Middle frontal gyrus (tissue), 1 donor: ENCODE measurements at regions not wholly inside any gene's neighbourhood (a gene's known extent, or its start where the extent isn't known, plus 50 kb on each side); places are given as distances from the start of the nearest gene placed in this dataset.
"Not testable (repeated sequence)": the region's sequence is repeated elsewhere in the genome, so short reads cannot be mapped to it uniquely, and the experiment has no call there.

Experiments used
- DNase-seq: peaks from one replicate; pipeline ENCODE4 v3.0.0-alpha.2; 2015; ENCODE audit warnings: low spot score; ENCODE audit errors: extremely low spot score

DNA sequence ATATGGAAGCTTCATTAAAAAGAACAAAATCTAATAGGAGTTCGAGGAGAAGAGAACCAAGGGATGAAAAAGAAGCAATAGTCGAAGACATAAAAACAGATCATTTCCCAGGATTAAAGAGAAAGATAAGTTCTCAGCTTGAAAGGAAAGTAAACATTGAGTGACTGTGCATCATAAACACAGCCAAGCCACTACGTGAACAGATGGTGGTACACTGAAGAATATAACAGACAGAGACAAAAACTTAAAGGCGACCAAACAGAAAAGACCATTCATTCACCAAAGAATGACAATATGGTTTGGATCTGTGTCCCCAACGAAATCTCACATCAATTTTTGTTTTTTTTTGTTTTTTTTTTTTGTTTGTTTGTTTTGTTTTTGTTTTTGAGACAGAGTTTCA, 210.8 kb upstream of the LINGO1 start:
- no peak for DNase-seq

DNA sequence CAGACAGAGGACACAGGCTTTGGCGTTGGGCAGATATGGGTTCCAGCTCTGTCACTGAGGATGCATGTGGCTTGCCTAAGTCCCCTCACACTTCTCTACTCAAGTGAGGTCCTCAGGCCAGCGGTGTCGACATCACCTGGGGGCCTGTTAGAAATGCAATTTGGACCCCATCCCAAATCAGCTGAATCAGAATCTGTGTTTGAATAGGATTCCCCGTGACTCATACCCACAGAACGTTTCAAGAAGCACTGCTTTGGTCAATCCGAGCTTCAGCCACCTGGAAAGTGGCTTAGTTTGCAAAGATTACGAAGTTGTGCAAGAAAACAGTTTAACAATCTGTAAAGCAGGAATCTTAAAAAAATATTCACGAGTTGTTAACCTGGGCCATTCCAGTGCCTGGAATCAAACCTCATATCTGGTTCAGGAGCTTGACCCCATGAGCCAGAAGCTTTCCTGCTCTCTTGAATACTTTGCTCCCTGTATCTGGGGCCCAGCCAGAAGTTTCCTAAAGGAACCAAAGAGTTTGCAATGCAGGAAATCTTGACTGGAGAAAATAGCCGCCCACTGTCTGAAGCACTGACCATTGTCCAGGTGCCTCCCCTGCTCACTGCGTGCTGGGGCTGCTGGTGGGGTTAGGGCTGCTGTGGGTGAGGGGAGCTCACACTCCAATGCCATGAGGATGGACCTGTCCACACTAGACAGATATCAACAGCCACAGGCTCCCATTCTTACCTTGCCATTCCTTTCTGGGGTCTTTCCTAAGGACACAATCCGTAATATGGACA, 208.5 kb upstream of the LINGO1 start:
- no peak for DNase-seq

DNA sequence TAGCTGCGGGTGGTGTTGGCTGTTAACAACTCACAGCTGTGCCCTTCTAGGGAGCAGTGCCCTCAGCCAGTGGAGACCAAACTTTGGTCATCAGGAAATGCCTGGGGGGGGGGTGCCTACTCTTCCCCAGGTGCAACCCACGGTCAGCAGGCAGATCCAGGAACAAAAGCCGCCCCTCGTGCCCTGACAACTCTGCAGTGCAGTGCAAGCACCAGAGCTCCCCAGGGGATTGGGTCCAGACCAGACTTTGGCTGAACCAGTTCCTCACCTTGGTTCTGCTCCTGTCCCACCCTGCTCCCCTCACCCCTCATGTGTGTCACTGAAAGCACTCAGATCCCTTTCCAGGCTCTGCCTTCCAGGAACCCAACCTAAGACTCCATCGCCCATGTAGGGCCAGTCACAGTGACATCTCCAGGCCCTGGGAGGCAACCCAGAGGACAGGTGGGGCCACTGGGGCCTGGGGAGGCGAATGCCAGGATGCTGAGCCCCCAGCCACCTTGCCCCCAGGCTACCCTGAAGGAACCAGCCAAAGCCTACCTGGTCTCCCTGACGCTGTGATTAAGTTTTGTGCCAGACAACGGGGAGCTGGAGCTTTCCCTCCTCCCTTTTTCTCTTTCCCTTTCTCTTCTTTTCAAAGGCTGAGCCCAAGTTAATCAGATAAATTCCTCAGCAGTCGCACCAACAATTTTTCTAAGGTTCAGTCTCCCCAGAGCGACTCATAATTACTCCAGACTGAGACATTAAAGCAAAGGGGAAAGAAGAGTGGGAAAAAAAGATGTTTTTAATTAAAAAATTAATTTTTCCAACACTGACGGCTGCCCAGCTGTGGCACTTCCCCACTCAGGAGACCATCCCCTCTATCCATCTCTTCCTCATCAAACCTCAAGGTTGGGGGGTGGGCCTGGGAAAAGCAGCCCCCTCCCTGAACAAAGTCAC, 207.5 kb upstream of the LINGO1 start:
- no peak for DNase-seq

- no peak for DNase-seq
These were observed 206.7 kb upstream of the LINGO1 start for GRCh38 chr15:77839456-77839855.

DNA sequence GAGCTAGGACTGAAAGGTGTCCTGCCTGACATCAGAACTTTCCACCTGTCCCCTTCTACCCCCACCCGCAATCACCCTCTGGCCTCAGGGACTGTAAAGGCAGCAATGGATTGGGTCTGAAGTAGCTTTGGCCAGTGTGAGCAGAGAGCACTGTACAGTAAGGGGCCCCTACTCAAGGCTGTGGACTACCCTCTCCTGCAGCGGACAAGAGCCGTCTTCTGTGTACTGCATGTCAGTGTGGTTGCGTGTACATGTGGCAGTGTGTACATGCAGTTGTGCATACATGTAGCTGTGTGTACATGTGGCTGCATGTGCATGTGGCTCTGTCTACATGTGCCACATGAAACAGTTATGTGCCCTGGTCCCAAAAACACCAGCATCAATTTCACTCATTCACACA, 205.9 kb upstream of the LINGO1 start:
- DNase-seq = no peak

GRCh38 chr15:77838061-77838460, 205.3 kb upstream of the LINGO1 start:
- DNase-seq = no peak

GRCh38 chr15:77837649-77838025, 204.9 kb upstream of the LINGO1 start:
- no peak for DNase-seq

DNA sequence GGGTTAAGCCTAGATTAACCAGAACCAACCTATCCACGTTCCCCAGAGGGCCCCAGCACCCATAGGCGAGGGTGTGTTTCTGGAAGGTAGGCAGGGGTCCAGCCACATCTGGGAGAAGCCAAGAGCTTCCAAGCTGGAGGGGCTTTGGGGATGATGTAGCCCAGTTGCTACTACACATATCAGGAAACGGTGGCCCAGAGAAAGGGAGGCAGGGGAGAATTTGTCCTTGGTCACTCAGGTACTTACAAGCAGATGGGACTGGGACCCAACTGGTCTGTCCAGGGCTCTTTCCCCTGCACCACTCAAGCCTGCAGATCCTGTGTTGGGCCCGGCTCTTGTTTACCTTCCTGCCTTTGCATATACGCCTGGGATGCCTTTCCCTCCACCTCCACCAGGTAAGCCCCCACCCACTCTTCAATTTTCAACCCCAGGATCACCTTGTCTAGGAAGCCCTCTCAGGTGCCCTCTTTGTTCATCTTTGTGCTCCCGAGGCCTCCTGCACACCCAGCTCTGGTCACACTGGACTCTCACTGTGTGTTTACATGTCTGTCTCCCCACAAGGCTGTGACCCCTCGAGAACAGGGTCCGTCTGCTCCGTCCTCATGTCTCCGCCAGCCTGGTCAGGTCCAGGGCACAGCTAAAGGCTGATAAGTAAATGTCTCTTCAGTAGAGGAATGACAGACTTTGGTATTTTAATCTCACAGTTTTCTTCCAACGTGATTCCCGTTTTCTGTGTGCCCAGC, 204.4 kb upstream of the LINGO1 start:
- no peak for DNase-seq

- DNase-seq = no peak
These were observed 203.5 kb upstream of the LINGO1 start for GRCh38 chr15:77836121-77836692.

GRCh38 chr15:77834276-77834990, 201.7 kb upstream of the LINGO1 start:
- no peak for DNase-seq

DNA sequence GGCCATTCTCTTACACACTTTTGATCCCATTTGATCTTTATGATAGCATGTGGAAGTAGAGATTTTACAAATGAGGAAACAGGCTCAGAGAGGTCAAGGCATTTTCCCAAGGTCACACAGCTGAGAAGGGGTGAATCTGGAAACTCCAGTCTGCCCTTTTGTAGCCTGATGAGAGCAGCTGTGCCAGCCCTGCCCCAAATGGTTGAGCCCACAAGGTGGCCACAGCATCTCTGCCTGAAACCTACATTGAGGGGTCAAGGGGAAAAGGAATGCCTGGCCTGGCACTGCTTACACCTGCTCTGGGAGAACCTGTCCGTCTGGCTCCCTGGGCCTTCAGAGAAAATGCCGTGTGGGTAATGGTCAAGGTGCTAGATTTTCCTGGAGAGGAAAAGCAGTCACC, 200.2 kb upstream of the LINGO1 start:
- no peak for DNase-seq

- no peak for DNase-seq
These were observed 199.3 kb upstream of the LINGO1 start for GRCh38 chr15:77831986-77832385.

DNA sequence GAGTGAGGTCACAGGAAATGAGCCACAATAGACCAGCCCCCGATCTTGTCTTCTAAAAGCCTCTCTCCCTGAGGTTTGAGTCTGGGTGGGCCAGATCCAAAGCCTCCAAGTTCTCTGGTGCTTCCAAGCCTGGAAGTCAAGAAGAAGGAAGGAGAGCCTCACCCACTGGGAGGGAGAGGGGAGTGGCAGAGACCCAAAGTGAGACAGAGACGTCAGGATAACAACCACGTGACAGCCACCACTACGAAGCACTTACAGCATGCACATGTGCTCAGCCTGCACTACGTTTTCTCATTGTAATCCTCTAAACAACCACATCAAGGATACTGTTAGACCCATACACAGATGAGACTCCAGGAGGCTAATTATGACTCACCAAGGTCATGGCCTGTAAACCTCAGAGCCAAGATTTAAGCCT, 197.3 kb upstream of the LINGO1 start:
- DNase-seq = no peak

GRCh38 chr15:77829331-77829730, 196.6 kb upstream of the LINGO1 start:
- DNase-seq = not testable (repeated sequence)

DNA sequence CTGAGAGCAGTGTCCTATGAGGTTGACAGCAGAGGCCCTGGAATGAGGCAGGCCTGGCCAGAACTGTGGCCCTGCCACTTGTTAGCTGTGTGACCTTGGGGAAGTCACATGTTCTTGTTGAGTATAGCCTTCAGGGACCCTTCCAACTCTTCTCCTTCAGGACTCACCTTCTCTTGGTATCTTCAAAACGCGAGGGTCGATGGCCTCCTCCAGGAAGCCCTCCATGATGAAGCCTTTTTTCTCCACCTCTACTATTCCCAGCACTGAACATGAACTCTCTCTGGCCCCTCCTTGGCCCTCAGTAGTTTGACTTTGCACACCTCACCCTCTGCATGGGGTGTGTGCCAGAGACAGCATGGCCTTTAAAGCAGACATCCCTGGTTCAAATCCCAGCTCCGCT, 195.1 kb upstream of the LINGO1 start:
- DNase-seq = no peak

- no peak for DNase-seq
These were observed 193.4 kb upstream of the LINGO1 start for GRCh38 chr15:77826006-77826695.

DNA sequence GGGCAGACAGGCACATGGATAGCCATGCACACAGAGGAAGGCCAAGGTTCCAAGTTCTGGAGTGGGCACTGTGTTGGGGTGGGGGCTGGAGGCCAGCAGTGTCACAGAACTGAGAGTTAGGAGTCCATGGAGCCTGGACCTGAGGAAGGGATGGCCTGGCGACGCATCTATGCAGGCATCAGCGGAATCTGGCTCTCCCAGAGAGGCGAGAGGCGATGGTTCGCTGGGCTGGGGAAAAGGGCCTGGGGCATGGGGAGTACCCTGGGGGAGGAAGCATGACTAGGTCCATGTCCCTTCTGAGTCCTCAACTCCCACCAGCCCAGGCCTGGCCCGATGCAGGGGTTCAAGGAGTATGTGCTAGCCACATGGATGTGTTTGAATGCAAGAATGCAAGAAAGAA, 192.8 kb upstream of the LINGO1 start:
- DNase-seq = no peak

- no peak for DNase-seq
These were observed 192.5 kb upstream of the LINGO1 start for GRCh38 chr15:77825252-77825542.

DNA sequence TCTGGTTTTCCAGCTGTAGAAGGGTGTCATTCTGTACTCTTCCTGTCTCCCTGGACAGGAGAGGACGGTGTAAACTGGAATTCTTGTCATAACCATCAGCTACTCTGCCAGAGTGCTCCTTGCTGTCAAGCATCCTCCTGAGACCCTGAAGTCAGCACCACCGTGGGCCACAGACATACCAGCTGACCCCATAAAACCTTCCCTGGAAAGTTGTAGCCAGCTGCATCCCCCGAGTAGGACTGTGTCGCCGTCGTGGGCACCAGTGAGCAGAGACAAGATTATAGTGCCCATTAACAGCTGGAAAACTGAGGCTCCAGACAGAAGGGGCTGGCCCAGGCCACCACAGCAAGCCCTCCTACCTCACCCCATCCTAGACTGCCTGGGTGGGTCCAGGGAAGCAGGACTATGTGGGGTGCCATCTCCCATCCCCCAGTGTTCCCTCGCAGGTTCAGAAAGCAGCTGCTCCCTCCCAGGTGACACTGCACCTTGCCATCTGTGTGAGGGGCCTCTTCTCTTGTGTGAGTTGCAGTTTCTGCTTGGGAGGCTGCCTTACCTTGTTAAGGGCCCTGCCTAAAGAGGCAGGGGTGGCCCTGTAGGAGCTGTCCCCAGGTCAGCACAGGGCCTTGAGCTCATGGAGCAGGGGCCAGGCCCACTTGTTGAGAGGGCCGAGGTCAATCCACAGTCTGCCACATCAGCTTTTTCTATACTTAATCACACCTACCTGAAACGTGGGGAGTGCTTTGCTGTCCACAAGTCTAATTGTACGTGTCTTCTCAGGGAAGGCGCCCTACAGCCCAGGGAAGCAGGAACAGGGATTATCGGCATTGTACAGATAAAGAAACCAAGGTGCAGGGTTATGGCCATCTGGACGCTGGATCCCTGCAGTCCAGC, 191.9 kb upstream of the LINGO1 start:
- no peak for DNase-seq
